Neural cell (in vitro differentiated cells): ENCODE measurements at regions not wholly inside any gene's neighbourhood (a gene's known extent, or its start where the extent isn't known, plus 50 kb on each side); places are given as distances from the start of the nearest gene placed in this dataset.

ENCODE experiments used
- H2AFZ ChIP-seq: fragments of 200-600, 300-800 bp; sonication (generic), shearing (Covaris generic); 2 replicates; pipeline ENCODE4 v1.6.0; 2014; ENCODE audit warnings: low read depth, mild to moderate bottlenecking, antibody characterized with exemption, low read length, moderate library complexity
- H3F3A ChIP-seq: fragments of 200-600 bp; shearing (Covaris generic); 2 replicates; pipeline ENCODE4 v1.6.1; 2016; ENCODE audit warnings: mild to moderate bottlenecking, moderate library complexity, mixed read lengths, antibody characterized with exemption, low read length; ENCODE audit not compliant: insufficient read depth, poor library complexity, severe bottlenecking
- H3K27ac ChIP-seq: fragments of 200-600, 300-800 bp; sonication (generic), shearing (Covaris generic); 2 replicates; pipeline ENCODE4 v1.5.1; 2014; ENCODE audit warnings: mild to moderate bottlenecking, low read length, moderate library complexity
- H3K27me3 ChIP-seq: fragments of 300-800, 200-600 bp; sonication (generic), shearing (Covaris generic); 2 replicates; pipeline ENCODE4 v1.6.0; 2014; ENCODE audit warnings: mild to moderate bottlenecking, low read depth, low read length, moderate library complexity; ENCODE audit not compliant: insufficient read depth
- H3K36me3 ChIP-seq: fragments of 300-800, 200-600 bp; sonication (generic), shearing (Covaris generic); 2 replicates; pipeline ENCODE4 v1.5.1; 2014; ENCODE audit warnings: mild to moderate bottlenecking, antibody characterized with exemption, low read length, moderate library complexity; ENCODE audit not compliant: insufficient read depth
- H3K4me2 ChIP-seq: fragments of 300-800, 200-600 bp; sonication (generic), shearing (Covaris generic); 2 replicates; pipeline ENCODE4 v1.6.0; 2014; ENCODE audit warnings: mild to moderate bottlenecking, low read length
- H3K4me3 ChIP-seq: fragments of 300-800, 200-600 bp; sonication (generic), shearing (Covaris generic); 2 replicates; pipeline ENCODE4 v1.5.1; 2014; ENCODE audit warnings: mild to moderate bottlenecking, low read length, moderate library complexity
- H3K79me2 ChIP-seq: fragments of 200-600 bp; shearing (Covaris generic); replicated peaks from 2 replicates; pipeline ENCODE4 v1.6.0; 2014; ENCODE audit warnings: mild to moderate bottlenecking, low read length, moderate library complexity; ENCODE audit not compliant: insufficient read depth
- H3K9ac ChIP-seq: fragments of 300-800, 200-600 bp; sonication (generic), shearing (Covaris generic); 2 replicates; pipeline ENCODE4 v1.6.1; 2016; ENCODE audit warnings: mild to moderate bottlenecking, low read length, mixed read lengths
- H3K9me2 ChIP-seq: fragments of 200-600 bp; shearing (Covaris generic); 2 replicates; pipeline ENCODE4 v1.6.1; 2016; ENCODE audit warnings: mild to moderate bottlenecking, low read length, mixed read lengths; ENCODE audit not compliant: insufficient read depth
- H3K9me3 ChIP-seq: fragments of 200-600, 300-800 bp; sonication (generic), shearing (Covaris generic); 2 replicates; pipeline ENCODE4 v1.6.1; 2016; ENCODE audit warnings: mild to moderate bottlenecking, mixed run types, low read length, moderate library complexity, mixed read lengths
- H4K20me1 ChIP-seq: fragments of 200-600 bp; shearing (Covaris generic); 2 replicates; pipeline ENCODE4 v1.6.1; 2016; ENCODE audit warnings: mild to moderate bottlenecking, mixed run types; ENCODE audit not compliant: insufficient read depth
- CTCF ChIP-seq: fragments of 450-650 bp; IDR thresholded peaks from 2 replicates; pipeline ENCODE4 v1.5.1; 2014; ENCODE audit warnings: antibody characterized with exemption, mild to moderate bottlenecking, moderate library complexity; ENCODE audit not compliant: poor library complexity, severe bottlenecking
- EP300 ChIP-seq: fragments of 450-650 bp; conservative IDR thresholded peaks from 2 replicates; pipeline ENCODE4 v1.6.1; 2014; ENCODE audit warnings: antibody characterized with exemption, mild to moderate bottlenecking, moderate library complexity; ENCODE audit not compliant: poor library complexity, severe bottlenecking
- EZH2 ChIP-seq: fragments of 200-600, 300-800 bp; shearing (Covaris generic), sonication (generic); IDR thresholded peaks from 2 replicates; pipeline ENCODE4 v1.6.1; 2014; ENCODE audit warnings: antibody characterized with exemption, low read length, borderline replicate concordance, mild to moderate bottlenecking; ENCODE audit not compliant: insufficient read depth, poor library complexity, severe bottlenecking
- MXI1 ChIP-seq: fragments of 450-650 bp; conservative IDR thresholded peaks from 2 replicates; pipeline ENCODE4 v1.6.1; 2014; ENCODE audit warnings: antibody characterized with exemption, mild to moderate bottlenecking; ENCODE audit not compliant: poor library complexity, severe bottlenecking
- POLR2AphosphoS5 ChIP-seq: IDR thresholded peaks from 2 replicates; pipeline ENCODE4 v1.6.1; 2012
- RAD21 ChIP-seq: fragments of 450-650 bp; conservative IDR thresholded peaks from 2 replicates; pipeline ENCODE4 v1.6.1; 2014; ENCODE audit warnings: antibody characterized with exemption, mild to moderate bottlenecking, moderate library complexity
- REST ChIP-seq: IDR thresholded peaks from 2 replicates; pipeline ENCODE4 v1.6.1; 2012; ENCODE audit warnings: borderline replicate concordance
- SMC3 ChIP-seq: fragments of 450-650 bp; conservative IDR thresholded peaks from 2 replicates; pipeline ENCODE4 v1.6.1; 2014; ENCODE audit warnings: antibody characterized with exemption, mild to moderate bottlenecking, moderate library complexity; ENCODE audit not compliant: poor library complexity
- TAF1 ChIP-seq: IDR thresholded peaks from 2 replicates; pipeline ENCODE4 v1.6.1; 2012; ENCODE audit warnings: low read depth

GRCh38 chr7:81013083-81013817, 94.4 kb upstream of the SEMA3C start:
- no peak for TF ChIP-seq TAF1
- TF ChIP-seq POLR2AphosphoS5, result no peak
- no peak for TF ChIP-seq SMC3
- TF ChIP-seq EZH2, result no peak
- no peak for TF ChIP-seq CTCF
- no peak for TF ChIP-seq REST
- TF ChIP-seq RAD21, result no peak
- TF ChIP-seq EP300, result no peak
- no peak for TF ChIP-seq MXI1
- Histone ChIP-seq H4K20me1 (no peaks in the 10 kb centered on the region), H3K9me3 (no peaks in the 10 kb centered on the region), H3K27ac (no peak overlapping the region), H3K36me3 (no peaks in the 10 kb centered on the region), H3K9me2 (no peaks in the 10 kb centered on the region), H3K27me3 (no peaks in the 10 kb centered on the region), H3K4me3 (no peak overlapping the region), H3F3A (no peaks in the 10 kb centered on the region), H3K9ac (no peak overlapping the region), H3K79me2 (no peaks in the 10 kb centered on the region), H2AFZ (no peak overlapping the region), H3K4me2 (no peak overlapping the region)

GRCh38 chr7:81008901-81009300, 90.0 kb upstream of the SEMA3C start:
- no peaks in the 10 kb centered on the region for H3K9me2 ChIP-seq
- H2AFZ ChIP-seq, result no peak overlapping the region
- H3K36me3 ChIP-seq, result no peaks in the 10 kb centered on the region
- no peaks in the 10 kb centered on the region for H3K9me3 ChIP-seq
- H3K27me3 ChIP-seq, result no peaks in the 10 kb centered on the region
- H3K27ac ChIP-seq, result no peak overlapping the region
- no peak overlapping the region for H3K4me2 ChIP-seq
- TF ChIP-seq REST, result no peak
- TF ChIP-seq RAD21, result no peak
- no peak for TF ChIP-seq TAF1
- no peak for TF ChIP-seq MXI1
- H3F3A ChIP-seq, result no peaks in the 10 kb centered on the region
- H3K79me2 ChIP-seq, result no peaks in the 10 kb centered on the region
- H3K9ac ChIP-seq, result no peak overlapping the region
- no peaks in the 10 kb centered on the region for H4K20me1 ChIP-seq
- no peak overlapping the region for H3K4me3 ChIP-seq
